ENCODE measurements at regions not wholly inside any gene's neighbourhood (a gene's known extent, or its start where the extent isn't known, plus 50 kb on each side); places are given as distances from the start of the nearest gene placed in this dataset.

GRCh38 chr12:113611652-113612051, 140.0 kb upstream of the LHX5 start:
- DNase-seq (no peak), ATAC-seq (ENCODE audit: poor library complexity) (no peak)
- intact Hi-C loops (cut with DNase I, micrococcal nuclease) = no loop called here
- no peaks in the 10 kb centered on the region for H3K4me1 Mint-ChIP-seq (ENCODE audit: low read depth)
- H3K36me3 Mint-ChIP-seq (ENCODE audit: low read depth) = no peaks in the 10 kb centered on the region
- TF ChIP-seq CTCF (IDR thresholded peaks at IDR 0.05) = no peak
- peaks cover 0 to 21% of the 10 kb centered on the region in 2 experiments for H3K9me3 ChIP-seq (ENCODE audit: control insufficient read depth in 1 of 2, insufficient read depth in 1 of 2, low read length in 2 of 2)
- no peak overlapping the region for H3K4me3 Mint-ChIP-seq
- H3K27me3 ChIP-seq (ENCODE audit: control insufficient read depth in 1 of 2, insufficient read depth in 2 of 2, low read length in 2 of 2) = peaks cover 12 to 43% of the 10 kb centered on the region in 2 experiments
- no peak overlapping the region for H3K27ac Mint-ChIP-seq
- H3K36me3 ChIP-seq (ENCODE audit: insufficient read depth, low read length) = no peaks in the 10 kb centered on the region
- H3K27ac ChIP-seq (ENCODE audit: low read depth in 1 of 2, low read length in 2 of 2) = no peak overlapping the region
- CTCF ChIA-PET = no interaction called here
- H3K4me3 ChIP-seq (ENCODE audit: low read length) = no peak overlapping the region
- POLR2A ChIA-PET = no interaction called here
- peaks cover 5% of the 10 kb centered on the region for H3K9me3 Mint-ChIP-seq
- peaks cover 78% of the 10 kb centered on the region for H3K27me3 Mint-ChIP-seq
- H3K4me1 ChIP-seq (ENCODE audit: insufficient read depth, low read length) = no peaks in the 10 kb centered on the region

DNA sequence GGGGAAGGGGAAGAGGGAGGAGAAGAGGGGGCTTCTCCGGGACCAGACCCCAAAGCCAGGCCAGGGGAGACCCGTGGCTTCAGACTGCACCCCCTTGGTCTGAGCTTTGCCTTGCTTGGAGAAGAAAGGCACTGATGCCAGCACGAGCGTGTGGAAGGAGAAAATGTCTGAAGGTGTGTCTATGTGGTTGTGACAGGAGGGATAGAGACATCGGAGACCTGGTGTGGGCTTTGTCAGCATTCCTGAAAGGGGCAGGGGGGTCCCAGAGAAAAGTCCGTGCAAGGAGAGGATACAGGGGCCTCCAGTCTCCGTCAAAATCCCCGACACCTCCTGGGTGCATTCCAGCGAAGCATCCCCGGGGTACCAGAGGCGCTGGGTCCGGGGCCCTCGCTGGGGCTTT, 139.0 kb upstream of the LHX5 start:
- no peaks in the 10 kb centered on the region for H3K4me1 ChIP-seq (ENCODE audit: insufficient read depth, low read length)
- H3K27ac Mint-ChIP-seq = no peak overlapping the region
- no peaks in the 10 kb centered on the region for H3K36me3 Mint-ChIP-seq (ENCODE audit: low read depth)
- POLR2A ChIA-PET = no interaction called here
- no peaks in the 10 kb centered on the region for H3K36me3 ChIP-seq (ENCODE audit: insufficient read depth, low read length)
- TF ChIP-seq CTCF (IDR thresholded peaks at IDR 0.05) = no peak
- H3K27me3 ChIP-seq (ENCODE audit: control insufficient read depth in 1 of 2, insufficient read depth in 2 of 2, low read length in 2 of 2) = peaks cover 12 to 40% of the 10 kb centered on the region in 2 experiments
- DNase-seq = no peak
- ATAC-seq (ENCODE audit: poor library complexity) = no peak
- H3K27me3 Mint-ChIP-seq = peaks cover 76% of the 10 kb centered on the region
- intact Hi-C loops (cut with DNase I, micrococcal nuclease) = no loop called here
- H3K27ac ChIP-seq (ENCODE audit: low read depth in 1 of 2, low read length in 2 of 2) = no peak overlapping the region
- H3K9me3 Mint-ChIP-seq = peaks cover 5% of the 10 kb centered on the region
- CTCF ChIA-PET = no interaction called here
- no peaks in the 10 kb centered on the region for H3K4me1 Mint-ChIP-seq (ENCODE audit: low read depth)
- peaks cover 0 to 17% of the 10 kb centered on the region in 2 experiments for H3K9me3 ChIP-seq (ENCODE audit: control insufficient read depth in 1 of 2, insufficient read depth in 1 of 2, low read length in 2 of 2)
- no peak overlapping the region for H3K4me3 Mint-ChIP-seq
- H3K4me3 ChIP-seq (ENCODE audit: low read length) = no peak overlapping the region

DNA sequence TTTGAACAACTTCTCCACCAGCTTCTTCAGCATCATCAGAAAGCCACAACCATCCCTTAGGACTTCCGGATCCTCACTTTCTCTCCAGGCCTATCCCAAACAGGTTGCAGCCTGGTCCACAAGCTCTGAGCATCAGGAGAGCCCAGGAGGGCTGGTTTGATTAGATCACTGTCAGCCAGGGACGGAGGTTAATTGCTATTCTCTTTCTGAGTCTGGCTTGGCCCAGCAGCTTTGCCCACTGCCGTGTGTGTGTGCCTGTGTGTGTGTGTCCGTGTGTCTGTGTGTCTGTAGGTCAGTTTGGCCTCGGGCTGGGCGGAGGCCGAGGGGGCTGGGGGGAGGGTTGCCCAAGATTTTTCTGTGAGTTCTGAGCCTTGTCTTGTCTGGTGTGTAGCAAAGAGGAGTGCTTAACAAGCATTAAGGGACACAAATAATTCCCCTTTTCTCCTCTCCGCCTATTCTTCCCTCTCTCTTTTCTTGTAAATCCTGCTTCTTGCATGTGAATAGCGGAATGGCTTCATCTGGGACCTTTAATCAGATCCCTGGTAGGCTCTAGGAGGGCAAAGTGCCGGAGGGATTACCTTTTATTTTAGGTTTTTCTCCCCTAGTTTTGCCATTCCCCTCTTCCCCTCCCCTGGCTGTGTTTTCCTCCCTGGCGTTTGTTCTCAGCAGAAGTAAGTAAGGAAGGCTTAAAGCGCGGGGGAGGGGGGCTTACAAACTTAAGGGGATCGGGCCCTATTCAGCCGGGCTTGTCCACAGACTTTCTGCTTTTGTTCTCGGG, 138.2 kb upstream of the LHX5 start:
- ChIA-PET CTCF (no interaction called here), POLR2A (no interaction called here)
- no peaks in the 10 kb centered on the region for H3K4me1 Mint-ChIP-seq (ENCODE audit: low read depth)

More for the DNA sequence above, 138.2 kb upstream of the LHX5 start:
- H3K36me3 ChIP-seq (ENCODE audit: insufficient read depth, low read length) = no peaks in the 10 kb centered on the region
- Mint-ChIP-seq H3K9me3 (peaks cover 5% of the 10 kb centered on the region), H3K27me3 (peaks cover 68% of the 10 kb centered on the region), H3K36me3 (ENCODE audit: low read depth) (no peaks in the 10 kb centered on the region), H3K27ac (no peak overlapping the region), H3K4me3 (no peak overlapping the region)
- ATAC-seq (ENCODE audit: poor library complexity) = no peak
- DNase-seq = no peak
- peaks cover 0 to 17% of the 10 kb centered on the region in 2 experiments for H3K9me3 ChIP-seq (ENCODE audit: control insufficient read depth in 1 of 2, insufficient read depth in 1 of 2, low read length in 2 of 2)
- intact Hi-C loops (cut with DNase I, micrococcal nuclease) = no loop called here
- H3K4me1 ChIP-seq (ENCODE audit: insufficient read depth, low read length) = no peaks in the 10 kb centered on the region
- H3K4me3 ChIP-seq (ENCODE audit: low read length) = no peak overlapping the region
- TF ChIP-seq CTCF (IDR thresholded peaks at IDR 0.05) = no peak
- no peak overlapping the region for H3K27ac ChIP-seq (ENCODE audit: low read depth in 1 of 2, low read length in 2 of 2)
- peaks cover 12 to 40% of the 10 kb centered on the region in 2 experiments for H3K27me3 ChIP-seq (ENCODE audit: control insufficient read depth in 1 of 2, insufficient read depth in 2 of 2, low read length in 2 of 2)
